ENCODE measurements at regions not wholly inside any gene's neighbourhood (a gene's known extent, or its start where the extent isn't known, plus 50 kb on each side); places are given as distances from the start of the nearest gene placed in this dataset.

GRCh38 chr19:31676271-31677004, 327.2 kb upstream of the TSHZ3 start:
- FAIRE-seq (no peak), DNase-seq (ENCODE audit: insufficient read length) (no peak)
- TF ChIP-seq TAF1 (IDR thresholded peaks at IDR 0.05; ENCODE audit: borderline replicate concordance, low read depth, low read length) (no peak), POLR2AphosphoS5 (IDR thresholded peaks at IDR 0.05; ENCODE audit: low read depth, low read length) (no peak), POLR2A (IDR thresholded peaks at IDR 0.05; ENCODE audit: low read depth, low read length) (no peak)

DNA sequence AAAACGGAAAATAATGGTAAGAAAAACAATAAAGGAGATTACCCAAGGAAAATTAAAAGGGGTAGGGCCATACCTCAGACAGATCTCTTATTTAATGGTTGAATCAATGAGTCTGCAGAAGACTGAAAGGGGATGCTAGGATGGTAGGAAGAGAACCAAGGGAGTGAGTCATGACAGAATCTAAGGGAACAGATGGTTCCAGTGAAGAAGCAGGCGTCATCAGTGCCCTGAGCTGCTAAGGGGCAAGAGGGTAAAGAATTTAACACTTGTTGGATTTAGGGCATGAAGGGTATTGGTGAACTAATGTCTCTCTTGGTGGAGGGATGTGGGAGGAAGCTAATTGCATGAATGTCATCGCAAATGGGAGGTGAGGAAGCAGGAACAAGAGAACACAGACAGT, 329.2 kb upstream of the TSHZ3 start:
- FAIRE-seq, result no peak
- no peak for DNase-seq (ENCODE audit: insufficient read length)
- no peak for TF ChIP-seq POLR2A (IDR thresholded peaks at IDR 0.05; ENCODE audit: low read depth, low read length)
- no peak for TF ChIP-seq TAF1 (IDR thresholded peaks at IDR 0.05; ENCODE audit: borderline replicate concordance, low read depth, low read length)
- TF ChIP-seq POLR2AphosphoS5 (IDR thresholded peaks at IDR 0.05; ENCODE audit: low read depth, low read length), result no peak

GRCh38 chr19:31681121-31681520, 331.9 kb upstream of the TSHZ3 start:
- FAIRE-seq (no peak), DNase-seq (ENCODE audit: insufficient read length) (no peak)
- TF ChIP-seq TAF1 (IDR thresholded peaks at IDR 0.05; ENCODE audit: borderline replicate concordance, low read depth, low read length), result no peak
- TF ChIP-seq POLR2A (IDR thresholded peaks at IDR 0.05; ENCODE audit: low read depth, low read length), result no peak
- TF ChIP-seq POLR2AphosphoS5 (IDR thresholded peaks at IDR 0.05; ENCODE audit: low read depth, low read length), result no peak

GRCh38 chr19:31693131-31693932, 344.1 kb upstream of the TSHZ3 start:
- DNase-seq (ENCODE audit: insufficient read length) (no peak), FAIRE-seq (no peak)
- TF ChIP-seq TAF1 (IDR thresholded peaks at IDR 0.05; ENCODE audit: borderline replicate concordance, low read depth, low read length), result no peak
- TF ChIP-seq POLR2A (IDR thresholded peaks at IDR 0.05; ENCODE audit: low read depth, low read length), result no peak
- no peak for TF ChIP-seq POLR2AphosphoS5 (IDR thresholded peaks at IDR 0.05; ENCODE audit: low read depth, low read length)

DNA sequence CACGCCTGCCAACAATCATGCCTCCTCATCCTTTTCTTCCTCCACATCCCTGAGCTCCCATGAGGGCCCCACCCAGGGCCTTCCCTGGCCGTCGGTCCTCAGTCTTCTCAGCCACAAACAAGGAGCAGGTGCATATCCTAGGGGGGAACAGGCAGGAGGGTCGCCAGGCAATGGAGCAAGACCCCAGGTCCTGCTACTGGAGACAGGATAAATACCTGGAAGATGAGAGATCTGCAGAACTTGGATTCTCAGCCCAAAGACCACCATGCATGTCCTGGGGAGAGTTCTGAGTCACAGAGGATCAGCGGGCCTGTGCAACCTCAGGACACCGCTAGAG, 344.7 kb upstream of the TSHZ3 start:
- TF ChIP-seq POLR2A (IDR thresholded peaks at IDR 0.05; ENCODE audit: low read depth, low read length) (no peak), POLR2AphosphoS5 (IDR thresholded peaks at IDR 0.05; ENCODE audit: low read depth, low read length) (no peak), TAF1 (IDR thresholded peaks at IDR 0.05; ENCODE audit: borderline replicate concordance, low read depth, low read length) (no peak)
- FAIRE-seq (no peak), DNase-seq (ENCODE audit: insufficient read length) (no peak)

DNA sequence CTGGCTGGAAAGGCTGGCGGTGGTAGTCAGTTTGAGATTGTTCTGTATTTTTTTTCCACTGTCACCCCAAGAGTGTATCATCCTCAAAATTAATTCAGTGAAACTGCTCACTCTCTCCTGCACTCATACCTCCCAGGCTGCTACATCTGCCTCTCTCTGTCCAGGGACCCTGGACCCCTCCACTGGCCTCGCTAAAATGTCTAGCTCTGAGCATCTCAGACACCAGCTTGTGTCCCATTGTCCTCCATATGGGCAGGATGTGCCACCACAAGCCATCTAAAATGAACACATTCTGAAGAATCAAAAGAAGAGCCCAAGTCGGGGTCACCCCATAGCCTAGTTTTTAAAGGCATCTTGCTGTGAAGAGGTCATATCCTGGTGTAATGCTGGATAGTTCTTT, 345.5 kb upstream of the TSHZ3 start:
- TF ChIP-seq POLR2A (IDR thresholded peaks at IDR 0.05; ENCODE audit: low read depth, low read length) (no peak), TAF1 (IDR thresholded peaks at IDR 0.05; ENCODE audit: borderline replicate concordance, low read depth, low read length) (no peak), POLR2AphosphoS5 (IDR thresholded peaks at IDR 0.05; ENCODE audit: low read depth, low read length) (no peak)
- no peak for FAIRE-seq

DNA sequence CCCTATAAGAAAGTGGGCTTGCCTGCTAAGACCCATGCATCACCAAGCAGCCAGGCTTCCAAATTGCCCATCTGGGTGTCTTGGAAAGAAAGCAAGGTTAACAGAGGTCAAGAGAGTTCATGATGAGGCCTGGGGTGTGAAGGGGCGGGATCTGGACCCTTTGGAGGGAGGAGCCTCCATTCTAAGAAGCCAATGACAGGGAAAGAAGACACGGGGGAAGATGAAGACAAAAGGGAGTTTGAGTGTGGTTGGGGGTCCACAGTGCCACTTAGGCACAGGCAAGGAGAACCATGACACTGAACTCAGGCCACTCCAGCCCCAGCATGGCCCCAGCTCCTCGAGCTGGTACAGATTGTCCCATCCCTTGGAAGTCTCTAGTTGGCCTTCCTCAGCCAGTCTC, 350.2 kb upstream of the TSHZ3 start:
- DNase-seq (ENCODE audit: insufficient read length) (no peak), FAIRE-seq (no peak)
- TF ChIP-seq TAF1 (IDR thresholded peaks at IDR 0.05; ENCODE audit: borderline replicate concordance, low read depth, low read length) (no peak), POLR2AphosphoS5 (IDR thresholded peaks at IDR 0.05; ENCODE audit: low read depth, low read length) (no peak), POLR2A (IDR thresholded peaks at IDR 0.05; ENCODE audit: low read depth, low read length) (no peak)

More for the DNA sequence above, 345.5 kb upstream of the TSHZ3 start:
- no peak for DNase-seq (ENCODE audit: insufficient read length)

- no peak for DNase-seq (ENCODE audit: insufficient read length)
- FAIRE-seq, result no peak
- no peak for TF ChIP-seq POLR2A (IDR thresholded peaks at IDR 0.05; ENCODE audit: low read depth, low read length)
- TF ChIP-seq TAF1 (IDR thresholded peaks at IDR 0.05; ENCODE audit: borderline replicate concordance, low read depth, low read length), result no peak
- no peak for TF ChIP-seq POLR2AphosphoS5 (IDR thresholded peaks at IDR 0.05; ENCODE audit: low read depth, low read length)
These were observed 351.9 kb upstream of the TSHZ3 start for GRCh38 chr19:31701146-31701545.

DNA sequence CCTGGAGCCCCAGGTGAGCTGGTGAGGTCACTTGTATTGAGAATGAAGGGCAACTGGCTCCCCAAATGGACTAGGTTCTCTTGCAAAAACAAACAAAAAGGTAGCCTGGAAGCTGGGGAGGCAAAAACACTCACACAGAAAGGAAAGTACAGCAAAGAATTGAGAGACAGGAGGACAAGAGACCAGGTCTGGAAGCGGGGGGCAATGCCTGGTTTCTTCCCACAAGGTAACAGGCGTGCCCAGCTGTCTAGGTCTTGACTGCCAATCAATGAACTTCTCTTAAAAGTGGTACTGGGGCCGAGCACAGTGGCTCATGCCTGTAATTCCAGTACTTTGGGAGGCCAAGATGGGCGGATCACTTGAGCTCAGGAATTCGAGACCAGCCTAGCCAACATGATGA, 356.4 kb upstream of the TSHZ3 start:
- no peak for FAIRE-seq
- no peak for TF ChIP-seq POLR2A (IDR thresholded peaks at IDR 0.05; ENCODE audit: low read depth, low read length)
- no peak for TF ChIP-seq TAF1 (IDR thresholded peaks at IDR 0.05; ENCODE audit: borderline replicate concordance, low read depth, low read length)
- TF ChIP-seq POLR2AphosphoS5 (IDR thresholded peaks at IDR 0.05; ENCODE audit: low read depth, low read length), result no peak
- DNase-seq (ENCODE audit: insufficient read length), result no peak

- no peak for FAIRE-seq
- TF ChIP-seq POLR2AphosphoS5 (IDR thresholded peaks at IDR 0.05; ENCODE audit: low read depth, low read length) (no peak), POLR2A (IDR thresholded peaks at IDR 0.05; ENCODE audit: low read depth, low read length) (no peak), TAF1 (IDR thresholded peaks at IDR 0.05; ENCODE audit: borderline replicate concordance, low read depth, low read length) (no peak)
- DNase-seq (ENCODE audit: insufficient read length), result no peak
These were observed 356.9 kb upstream of the TSHZ3 start for GRCh38 chr19:31706131-31706530.

DNA sequence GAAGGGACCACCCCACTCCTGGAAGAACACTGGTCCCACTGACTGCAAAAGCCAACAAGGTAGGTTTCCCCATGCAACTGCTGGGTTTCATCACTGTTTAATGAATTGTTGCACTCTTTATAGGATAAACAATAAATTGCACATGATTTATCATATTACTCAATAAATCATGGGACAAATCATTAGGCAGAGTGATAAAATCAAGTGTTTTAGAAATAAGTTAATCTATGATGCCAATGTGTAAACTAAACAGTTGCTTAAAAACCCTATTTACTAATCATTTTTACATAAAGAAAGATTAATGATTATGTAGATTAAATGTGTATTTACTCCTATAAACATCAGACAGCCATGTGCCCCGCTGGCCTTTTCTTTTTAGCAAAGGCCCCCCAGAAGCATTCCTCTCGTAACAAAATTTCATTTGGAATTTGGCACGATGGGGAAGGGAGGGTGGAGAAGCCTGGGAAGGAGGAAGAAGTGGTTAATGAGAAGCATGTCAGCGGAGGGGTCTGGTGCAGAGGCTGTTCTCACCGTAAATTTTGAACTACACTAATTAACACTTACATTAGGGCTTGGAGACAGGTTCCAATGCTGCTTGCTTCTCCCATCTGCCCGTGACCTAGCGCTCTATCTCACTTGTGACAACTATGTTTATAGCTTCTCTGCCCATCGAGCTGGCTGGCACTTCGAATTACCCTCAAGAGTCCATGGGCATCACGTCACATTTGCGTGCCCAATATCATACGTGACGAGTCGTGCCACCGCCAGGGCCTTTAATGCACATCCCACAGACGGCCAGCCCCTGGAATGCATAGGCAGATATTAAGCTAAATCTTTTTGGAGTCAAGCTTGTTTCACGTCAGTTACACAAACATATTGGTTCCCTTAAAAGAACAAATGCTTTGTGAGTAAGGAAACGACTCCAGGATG, 357.7 kb upstream of the TSHZ3 start:
- no peak for DNase-seq (ENCODE audit: insufficient read length)
- no peak for TF ChIP-seq POLR2AphosphoS5 (IDR thresholded peaks at IDR 0.05; ENCODE audit: low read depth, low read length)
- TF ChIP-seq POLR2A (IDR thresholded peaks at IDR 0.05; ENCODE audit: low read depth, low read length), result no peak
- no peak for TF ChIP-seq TAF1 (IDR thresholded peaks at IDR 0.05; ENCODE audit: borderline replicate concordance, low read depth, low read length)

More for the DNA sequence above, 357.7 kb upstream of the TSHZ3 start:
- FAIRE-seq, result no peak

Data from GM12892 (cell line).